Spleen (tissue), 7 donors: ENCODE measurements at regions not wholly inside any gene's neighbourhood (a gene's known extent, or its start where the extent isn't known, plus 50 kb on each side); places are given as distances from the start of the nearest gene placed in this dataset.

Experiments
- CTCF ChIP-seq, 11 experiments: fragments of 200-600 bp in 7 of 11; fragments of 450-650 bp in 4 of 11; sonication (generic) in 4 of 11; IDR thresholded peaks in 8 of 11; conservative IDR thresholded peaks in 3 of 11; 1 replicate in 7 of 11; 2 replicates in 4 of 11; pipeline versions ENCODE4 v1.4.0 to v1.8.0; 2016 to 2021; ENCODE audit warnings: antibody characterized with exemption in 11 of 11, inconsistent platforms in 4 of 11, mild to moderate bottlenecking in 1 of 11
- POLR2A ChIP-seq, 3 donors: fragments of 450-650 bp; IDR thresholded peaks; one replicate each; pipeline ENCODE4 v1.5.1; 2017; ENCODE audit warnings: antibody characterized with exemption in 3 of 3, mild to moderate bottlenecking in 1 of 3
- donor health status: DM: no; HTN: no; CAD: no; lungs with moderate emphysema.
- donor health status: DM: no; HTN: no; CAD: no.
- donor health status: DM: no; HTN: no; CAD: no.

DNA sequence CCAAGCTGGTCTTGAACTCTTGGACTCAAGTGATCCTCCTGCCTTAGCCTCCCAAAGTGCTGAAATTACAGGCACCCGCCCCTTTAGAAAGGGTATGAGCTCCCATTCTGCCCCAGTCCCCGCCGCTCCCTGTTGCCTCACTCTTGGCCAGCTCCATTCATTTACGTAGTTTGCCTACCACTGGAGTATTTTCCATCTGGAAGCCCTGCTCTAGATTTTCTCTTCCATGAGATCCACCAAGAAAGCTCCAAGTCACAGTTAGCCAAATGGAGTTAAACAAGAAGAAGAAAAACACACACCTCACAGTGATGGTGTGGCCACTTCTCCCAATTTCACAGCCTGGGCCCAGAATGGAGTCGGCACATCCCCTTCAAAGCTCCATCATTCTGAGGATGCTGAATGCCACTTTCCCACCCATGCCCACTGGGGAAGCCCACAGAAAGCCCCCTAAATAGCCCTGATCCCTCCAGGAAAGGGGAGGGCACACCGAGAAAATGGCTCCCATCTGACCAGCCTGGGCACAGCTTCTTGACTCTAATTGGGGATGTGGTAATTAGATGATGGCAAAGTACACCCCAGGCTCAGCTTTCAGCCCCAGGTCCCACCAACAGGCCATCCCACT, 381.2 kb downstream of the MN1 start:
- no peak for TF ChIP-seq CTCF (IDR thresholded peaks at IDR 0.05 in 8 of 11, conservative IDR thresholded peaks at IDR 0.05 in 3 of 11)
- TF ChIP-seq POLR2A (IDR thresholded peaks at IDR 0.05): no peak
